ENCODE measurements at regions not wholly inside any gene's neighbourhood (a gene's known extent, or its start where the extent isn't known, plus 50 kb on each side); places are given as distances from the start of the nearest gene placed in this dataset.

GRCh38 chr5:4204276-4205141 lies 608.9 kb downstream of the IRX1 start:
- no peak for DNase-seq

- DNase-seq: no peak
These were observed 609.8 kb downstream of the IRX1 start for GRCh38 chr5:4205398-4205797.

GRCh38 chr5:4206127-4206526 lies 610.5 kb downstream of the IRX1 start:
- DNase-seq: no peak

GRCh38 chr5:4207486-4207885 lies 611.9 kb downstream of the IRX1 start:
- DNase-seq: no peak

- no peak for DNase-seq
These were observed 612.9 kb downstream of the IRX1 start for GRCh38 chr5:4208537-4208936.

GRCh38 chr5:4208996-4209395 lies 613.4 kb downstream of the IRX1 start:
- no peak for DNase-seq

GRCh38 chr5:4212071-4212739 lies 616.6 kb downstream of the IRX1 start:
- no peak for DNase-seq

- DNase-seq: no peak
These were observed 617.6 kb downstream of the IRX1 start for GRCh38 chr5:4212981-4213819.

- no peak for DNase-seq
These were observed 619.5 kb downstream of the IRX1 start for GRCh38 chr5:4215143-4215542.

GRCh38 chr5:4216142-4216541 lies 620.5 kb downstream of the IRX1 start:
- no peak for DNase-seq

- DNase-seq: no peak
These were observed 624.4 kb downstream of the IRX1 start for GRCh38 chr5:4220016-4220415.

- DNase-seq: no peak
These were observed 625.4 kb downstream of the IRX1 start for GRCh38 chr5:4221048-4221447.

GRCh38 chr5:4222147-4222546 lies 626.5 kb downstream of the IRX1 start:
- no peak for DNase-seq

GRCh38 chr5:4222821-4223220 lies 627.2 kb downstream of the IRX1 start:
- no peak for DNase-seq

- DNase-seq: no peak
These were observed 630.1 kb downstream of the IRX1 start for GRCh38 chr5:4225741-4226140.

- no peak for DNase-seq
These were observed 630.9 kb downstream of the IRX1 start for GRCh38 chr5:4226565-4226964.

- no peak for DNase-seq
These were observed 633.1 kb downstream of the IRX1 start for GRCh38 chr5:4228708-4229107.

- no peak for DNase-seq
These were observed 634.0 kb downstream of the IRX1 start for GRCh38 chr5:4229414-4230292.

GRCh38 chr5:4230471-4230785 lies 634.8 kb downstream of the IRX1 start:
- DNase-seq: no peak

- DNase-seq: peak; percentile 6 to 10
These were observed 635.4 kb downstream of the IRX1 start for GRCh38 chr5:4230786-4231641.

GRCh38 chr5:4232084-4232483 lies 636.5 kb downstream of the IRX1 start:
- DNase-seq: no peak

- DNase-seq: no peak
These were observed 638.0 kb downstream of the IRX1 start for GRCh38 chr5:4233671-4234070.

Data from SHP77 (cell line).